ENCODE measurements at regions not wholly inside any gene's neighbourhood (a gene's known extent, or its start where the extent isn't known, plus 50 kb on each side); places are given as distances from the start of the nearest gene placed in this dataset.

DNA sequence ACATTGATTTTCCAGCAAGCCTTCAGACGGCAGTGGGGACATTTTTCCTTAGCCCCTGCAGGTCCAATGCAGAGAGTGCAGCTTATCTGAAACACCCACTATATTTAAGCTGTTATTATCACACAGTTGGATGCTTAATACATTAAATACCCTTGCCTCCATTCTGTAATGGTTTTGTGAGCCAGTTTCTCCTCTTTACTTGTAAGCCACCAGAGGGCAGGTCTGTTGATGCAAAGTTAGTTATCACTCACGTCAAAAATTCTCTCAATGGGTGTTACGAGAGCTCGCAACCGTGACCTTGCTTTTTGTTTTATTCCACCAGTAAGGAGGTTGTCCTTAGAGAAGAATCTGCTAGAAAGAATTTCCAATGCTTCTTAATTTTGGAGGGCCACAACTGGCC lies 189.8 kb downstream of the INSIG2 start:
- no peak for DNase-seq (ENCODE audit: low spot score)

DNA sequence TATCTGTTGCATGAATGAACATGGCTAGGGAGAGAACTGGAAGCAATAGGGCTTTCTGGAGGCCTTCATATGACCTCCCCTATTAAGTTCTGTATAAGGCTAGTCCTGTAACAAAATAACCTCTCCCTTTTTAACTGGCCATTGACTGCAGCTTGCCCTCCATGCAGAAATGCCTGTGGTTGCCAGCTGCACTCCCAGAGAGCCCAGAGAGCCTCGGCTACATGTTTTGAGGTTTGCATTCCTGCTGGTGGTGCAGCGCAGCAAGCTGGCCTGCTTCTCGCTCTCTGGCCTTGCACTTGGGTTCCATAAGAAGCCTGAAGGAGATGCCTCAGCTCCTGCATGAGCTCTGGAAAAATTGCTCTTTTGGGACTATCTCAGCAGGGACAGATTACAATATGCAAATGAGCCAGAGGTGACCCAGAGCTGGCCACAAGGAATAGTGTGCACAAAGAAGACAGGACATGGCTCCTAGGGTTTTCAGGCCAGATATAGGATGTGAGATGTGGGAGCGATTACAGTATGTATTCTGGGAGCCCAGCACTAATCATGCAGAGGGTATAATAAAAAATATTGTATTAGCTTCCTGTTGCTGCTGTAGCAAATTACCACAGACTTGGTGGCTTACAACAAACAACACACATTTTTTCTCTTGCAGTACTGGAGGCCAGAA lies 186.7 kb downstream of the INSIG2 start:
- DNase-seq (ENCODE audit: low spot score), result no peak

DNA sequence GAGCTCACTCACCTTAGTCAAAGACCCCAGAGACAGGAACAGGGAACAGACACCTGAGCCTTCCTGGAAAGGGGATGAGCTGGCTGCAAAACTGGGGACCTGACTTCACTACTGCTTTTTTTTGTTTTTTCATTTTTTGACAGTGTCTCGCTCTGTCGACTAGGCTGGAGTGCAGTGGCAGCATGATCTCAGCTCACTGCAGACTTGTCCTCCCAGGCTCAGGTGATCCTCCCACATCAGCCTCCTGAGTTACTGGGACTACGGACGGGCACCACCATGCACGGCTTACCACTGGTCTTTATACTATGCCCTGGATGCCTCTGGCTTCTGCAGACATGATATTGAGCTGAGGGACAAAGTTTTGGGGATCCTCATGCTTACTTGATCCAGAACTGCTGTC lies 184.1 kb downstream of the INSIG2 start:
- DNase-seq (ENCODE audit: low spot score), result no peak

DNA sequence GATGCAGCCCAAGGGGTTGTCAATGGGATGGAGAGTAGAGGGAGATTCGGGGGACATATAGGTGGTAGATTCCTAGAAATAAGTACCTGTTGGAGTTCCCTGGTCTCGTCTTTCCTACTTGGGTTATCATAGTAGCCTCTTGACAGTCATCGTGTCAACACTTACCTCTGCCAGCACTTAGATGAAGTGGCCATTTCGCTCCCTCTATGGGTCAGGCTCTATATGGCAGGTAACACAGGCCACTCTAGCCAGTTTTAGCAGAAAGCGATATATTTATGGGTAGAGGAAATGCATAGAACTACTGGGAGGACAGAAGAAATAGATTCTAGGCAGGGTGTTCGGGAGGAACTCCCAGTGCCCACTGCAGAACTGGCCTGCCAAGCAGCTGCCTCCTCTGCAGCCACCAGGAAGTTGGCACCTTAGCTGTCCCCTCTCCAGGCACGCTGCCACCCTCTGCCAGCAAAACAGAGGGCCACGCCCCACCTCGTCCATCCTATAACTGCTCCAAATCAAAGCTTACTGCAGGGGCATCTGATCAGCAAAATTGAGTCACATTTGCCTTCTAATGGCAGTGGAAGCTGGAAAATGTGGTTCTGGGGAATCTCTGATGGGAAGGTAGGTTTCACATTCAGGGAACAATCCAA lies 181.3 kb downstream of the INSIG2 start:
- DNase-seq (ENCODE audit: low spot score), result no peak

DNA sequence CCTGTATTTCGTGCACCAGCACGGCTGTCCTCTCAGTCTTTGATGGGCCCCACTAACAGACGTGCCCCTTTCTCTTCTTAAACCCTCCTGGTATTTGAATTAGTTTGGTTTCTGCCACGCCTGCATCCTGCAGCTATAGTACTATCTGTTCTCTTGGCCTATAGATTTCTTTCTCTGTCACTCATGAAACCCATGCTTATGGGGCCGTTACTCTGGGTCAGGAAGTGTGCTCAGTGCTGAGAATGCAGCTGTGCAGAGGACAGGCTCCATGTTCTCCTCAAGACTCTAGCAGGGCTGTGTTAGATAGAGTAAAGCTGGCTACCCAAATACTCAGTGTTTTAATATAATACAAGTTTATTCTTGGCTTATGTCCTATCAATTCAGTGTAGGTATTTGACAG lies 180.0 kb downstream of the INSIG2 start:
- no peak for DNase-seq (ENCODE audit: low spot score)

DNA sequence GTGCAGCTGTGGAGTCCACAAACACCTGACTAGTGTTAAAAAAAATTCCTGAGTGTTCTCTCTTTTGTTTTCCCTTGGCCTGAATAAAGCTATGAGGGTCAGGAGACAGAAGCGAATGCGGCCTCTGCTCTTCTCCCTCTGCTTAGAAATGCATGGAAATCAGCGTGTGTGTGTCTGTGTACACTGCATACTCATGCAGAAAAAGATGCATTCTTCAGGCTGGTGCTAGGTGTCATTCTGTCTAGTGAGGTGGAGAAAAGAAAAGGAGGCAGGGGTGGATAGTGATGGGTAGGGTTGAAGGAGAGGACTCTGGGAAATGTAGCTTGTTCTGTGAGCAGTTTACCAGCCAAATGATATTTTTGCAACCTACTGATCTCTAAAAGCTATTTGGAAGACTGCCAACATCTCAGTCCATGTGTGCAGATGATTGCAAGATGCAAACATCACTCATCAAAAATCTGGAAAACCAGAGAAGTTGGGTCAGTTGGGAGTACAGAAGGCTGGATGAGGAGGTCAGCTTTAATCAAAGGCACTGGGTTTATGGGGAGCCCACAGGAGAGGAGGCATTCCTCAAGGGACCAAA lies 177.7 kb downstream of the INSIG2 start:
- no peak for DNase-seq (ENCODE audit: low spot score)

DNA sequence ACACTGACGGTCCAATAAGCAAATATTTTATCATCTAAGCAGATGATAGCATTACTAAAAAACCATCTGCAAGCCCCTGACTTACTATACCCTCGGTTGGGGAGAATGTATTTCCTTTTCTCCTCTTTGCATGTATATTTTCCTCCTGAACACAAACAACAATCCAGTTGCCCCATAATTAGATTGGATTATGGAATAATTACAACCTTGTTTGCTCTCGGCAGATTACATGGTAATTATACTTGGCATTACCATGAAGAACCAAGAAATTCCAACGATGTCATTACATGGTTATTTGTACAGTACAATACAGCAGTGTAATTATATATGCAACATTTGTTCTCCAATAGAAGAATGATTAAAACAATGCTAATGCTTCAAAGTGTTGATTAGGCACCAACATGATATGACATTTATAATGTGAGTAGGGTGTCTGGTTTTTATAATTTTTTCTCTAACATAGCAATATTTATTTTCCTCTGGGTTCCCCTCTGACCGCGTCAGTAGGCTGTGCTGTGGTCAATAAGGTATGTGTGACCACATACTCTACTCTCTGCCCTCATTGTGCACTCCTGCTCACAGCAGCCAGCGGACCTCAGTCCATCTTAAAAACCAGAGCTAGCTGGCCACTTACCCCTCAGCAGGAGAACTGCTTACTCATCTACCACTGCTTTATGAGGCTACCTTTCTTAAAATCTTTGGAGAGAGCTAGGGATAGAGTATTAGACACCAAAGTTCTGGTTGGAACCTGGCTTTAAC lies 176.1 kb downstream of the INSIG2 start:
- no peak for DNase-seq (ENCODE audit: low spot score)

DNA sequence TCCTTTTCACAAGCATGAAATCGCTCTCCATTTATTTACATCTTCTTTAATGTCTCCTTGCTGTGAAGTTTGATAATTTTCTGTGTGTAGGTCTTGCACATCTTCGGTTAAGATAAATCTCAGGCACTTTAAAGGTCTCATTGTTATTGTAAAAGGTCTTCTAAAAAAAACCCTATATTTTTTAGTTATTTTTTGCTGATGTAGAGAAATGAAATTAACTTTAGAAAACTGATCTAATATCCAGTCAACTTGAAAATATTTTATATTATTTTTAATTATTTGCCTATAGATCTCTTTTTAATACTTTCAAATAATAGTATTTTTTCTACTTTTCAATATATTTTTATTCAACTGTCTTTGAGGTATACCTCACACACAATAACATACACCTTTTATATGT lies 169.4 kb downstream of the INSIG2 start:
- no peak for DNase-seq (ENCODE audit: low spot score)

DNA sequence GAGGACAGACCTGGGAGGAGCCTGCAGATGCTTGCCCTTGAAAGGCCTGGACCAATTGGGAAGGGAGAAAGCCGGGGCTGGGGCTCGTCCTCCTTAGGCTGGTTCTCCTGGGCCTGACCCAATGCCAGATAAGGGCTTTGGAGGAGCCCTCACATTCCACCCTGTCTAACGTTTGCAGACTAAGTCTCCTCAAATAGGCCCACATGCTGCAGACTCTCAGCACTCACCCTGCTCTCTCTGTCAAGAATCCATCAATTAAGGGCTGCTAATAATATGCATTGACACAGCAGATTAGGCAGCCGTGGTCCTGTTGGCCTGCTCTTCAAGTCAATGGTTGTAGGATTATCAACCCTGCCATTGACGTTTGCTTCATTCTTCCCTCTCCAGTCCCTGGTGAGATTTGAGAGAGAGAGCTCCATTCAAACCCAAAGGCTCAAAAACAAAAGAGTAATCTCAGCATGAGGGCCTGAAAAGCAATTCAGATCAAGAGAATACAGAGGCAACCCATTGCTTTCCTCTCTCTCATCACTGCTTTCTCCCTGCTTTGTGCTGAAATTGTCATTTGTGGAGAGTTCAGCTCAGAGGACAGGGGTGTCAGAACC lies 167.6 kb downstream of the INSIG2 start:
- no peak for DNase-seq (ENCODE audit: low spot score)

DNA sequence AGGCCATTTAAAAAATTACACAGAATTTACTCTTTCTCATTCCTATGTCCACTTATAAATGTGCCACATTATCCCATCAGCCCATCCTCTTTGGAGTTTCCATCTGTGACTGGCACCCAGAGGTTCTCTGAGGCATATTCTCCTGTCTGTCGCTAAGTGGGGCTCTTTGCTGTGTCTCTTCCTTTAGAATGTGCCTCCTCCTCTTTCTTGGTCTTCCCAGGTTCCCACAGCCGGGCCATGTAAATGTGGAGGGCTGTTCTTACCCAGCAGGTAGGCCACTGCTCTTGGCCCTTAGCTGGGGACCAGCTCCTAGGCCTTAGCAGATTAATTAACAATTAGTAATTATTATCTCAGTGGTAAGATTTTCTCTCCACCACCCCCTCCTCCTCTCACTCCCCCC lies 167.0 kb downstream of the INSIG2 start:
- no peak for DNase-seq (ENCODE audit: low spot score)

DNA sequence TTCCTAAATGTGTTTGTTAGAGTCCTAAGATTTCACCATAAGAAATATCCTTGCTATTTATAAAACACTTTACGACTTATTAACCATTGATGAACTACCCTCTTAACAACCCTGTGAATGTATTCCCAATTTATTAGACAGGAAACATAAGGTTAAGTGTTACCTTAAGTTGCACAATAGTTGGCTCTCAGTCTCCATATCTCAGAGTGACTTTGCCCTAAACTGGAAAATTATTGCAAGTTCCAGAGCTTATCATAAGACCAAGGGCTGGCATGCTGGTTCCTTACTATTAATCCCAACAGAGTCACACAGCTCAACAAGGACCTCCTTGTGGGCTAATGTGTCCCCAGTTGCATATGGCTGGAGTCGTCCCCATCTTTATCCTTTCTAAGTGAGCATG lies 165.8 kb downstream of the INSIG2 start:
- DNase-seq (ENCODE audit: low spot score), result no peak

DNA sequence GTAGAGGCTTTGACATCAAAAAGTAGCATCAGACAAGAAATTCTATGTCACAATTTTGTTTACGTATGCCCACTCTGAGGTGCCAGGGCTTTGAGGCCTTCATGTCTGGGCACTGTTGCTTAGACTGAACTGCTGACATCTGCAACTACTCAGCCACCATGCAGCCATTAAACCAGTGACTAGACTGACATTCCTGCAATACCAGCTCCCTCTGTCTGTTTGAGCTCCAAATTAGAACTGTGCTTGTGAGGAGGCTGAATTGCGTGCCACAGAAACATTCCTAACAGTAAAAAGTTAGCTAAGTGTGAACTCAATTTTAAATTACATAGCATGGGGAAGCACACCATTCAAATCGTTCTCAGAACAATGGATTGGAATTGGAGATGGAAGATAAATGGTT lies 163.2 kb downstream of the INSIG2 start:
- DNase-seq (ENCODE audit: low spot score), result no peak

DNA sequence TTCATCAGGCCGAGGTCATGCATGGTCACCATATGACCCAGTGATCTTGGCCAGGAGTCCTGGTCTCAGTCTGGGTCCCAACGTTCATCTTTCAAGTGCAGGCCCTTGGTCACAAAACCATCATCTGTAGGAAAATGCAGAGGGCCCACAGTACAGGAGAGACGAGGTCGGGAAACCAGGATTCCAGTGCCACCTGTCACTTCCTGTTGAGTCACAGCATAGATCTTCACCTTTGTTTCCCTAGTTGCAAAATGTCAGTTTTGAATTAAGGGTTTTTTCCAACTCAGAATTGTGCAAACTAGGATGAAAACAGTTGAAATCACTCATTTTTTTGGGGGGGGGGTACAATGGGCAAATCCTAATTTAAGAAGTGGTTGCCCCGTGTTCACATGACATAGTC lies 162.2 kb downstream of the INSIG2 start:
- DNase-seq (ENCODE audit: low spot score), result no peak

DNA sequence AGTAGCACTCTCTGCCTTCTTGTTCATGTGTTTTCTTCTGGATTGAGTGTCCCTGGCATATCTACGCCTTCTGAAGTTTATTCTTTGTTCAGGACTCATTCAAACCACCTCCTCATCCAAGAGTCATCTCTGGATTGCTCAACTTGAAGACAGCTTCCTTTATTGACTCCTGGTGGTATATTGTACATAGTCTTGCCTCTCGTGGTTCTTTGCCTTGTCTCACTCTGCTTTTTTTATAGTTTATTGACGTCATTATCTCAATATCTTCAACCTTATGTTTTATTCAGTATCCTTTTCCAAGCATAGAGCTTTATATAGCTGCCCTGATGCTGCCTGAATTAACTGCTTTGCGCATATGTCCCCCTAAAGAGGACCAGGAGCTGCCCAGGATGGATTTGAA lies 161.7 kb downstream of the INSIG2 start:
- DNase-seq (ENCODE audit: low spot score), result peak; percentile 40

DNA sequence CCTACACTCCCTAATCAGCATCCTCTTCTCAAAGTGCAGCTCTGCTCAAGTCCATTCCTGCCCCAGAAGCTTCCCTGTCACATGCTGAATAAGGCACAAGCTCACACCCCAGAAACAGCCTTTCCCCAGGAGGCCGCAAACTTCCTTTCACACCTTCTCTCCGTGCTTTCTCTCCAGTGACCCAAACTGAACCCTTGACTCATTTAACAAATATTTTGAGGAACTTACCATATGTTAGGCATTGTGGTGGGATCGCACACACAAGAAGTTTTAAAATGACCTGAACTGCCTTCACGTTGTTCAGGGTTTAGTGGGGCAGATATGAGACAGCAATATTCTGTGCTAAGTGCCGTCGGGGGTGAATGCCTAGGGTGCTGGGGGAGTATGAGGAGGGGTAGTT lies 161.3 kb downstream of the INSIG2 start:
- DNase-seq (ENCODE audit: low spot score), result no peak

DNA sequence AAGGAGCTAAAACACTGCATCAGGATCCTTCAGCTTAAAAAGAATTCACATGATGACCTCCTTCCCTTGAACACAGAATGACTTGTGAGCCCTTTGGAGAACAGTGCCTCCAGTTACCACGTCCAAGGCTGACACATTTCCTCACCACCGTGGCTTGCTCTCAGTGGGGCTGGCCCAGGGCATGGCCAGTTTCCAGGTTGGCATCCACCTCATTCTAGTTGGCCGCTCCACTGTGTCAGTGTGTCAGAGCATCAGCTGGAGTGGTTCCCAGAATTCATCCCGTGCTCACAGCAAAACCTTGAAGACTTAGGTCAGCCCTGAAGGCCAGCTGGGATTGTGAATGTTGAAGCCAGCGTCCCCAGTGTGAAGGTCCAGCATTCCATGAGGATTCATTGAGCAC lies 158.5 kb downstream of the INSIG2 start:
- no peak for DNase-seq (ENCODE audit: low spot score)

DNA sequence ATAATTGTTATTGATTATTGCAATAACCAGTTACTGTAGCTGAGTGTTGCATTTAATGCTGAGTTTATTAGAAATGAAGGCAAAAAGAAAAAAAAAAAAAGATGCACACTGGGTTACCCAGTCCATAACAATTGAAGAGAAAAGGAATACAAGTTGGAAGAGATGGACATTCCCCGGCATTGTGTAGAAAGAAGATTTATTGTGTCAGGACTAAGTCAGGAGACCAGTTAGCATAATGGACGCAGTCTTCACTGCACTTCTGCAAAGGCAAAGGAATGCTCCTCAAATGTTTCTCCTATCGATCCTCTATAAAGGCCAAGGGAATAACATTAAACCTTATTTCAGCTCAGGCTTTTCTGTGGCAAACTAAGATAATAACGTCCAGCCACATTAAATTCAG lies 157.8 kb downstream of the INSIG2 start:
- DNase-seq (ENCODE audit: low spot score), result no peak

DNA sequence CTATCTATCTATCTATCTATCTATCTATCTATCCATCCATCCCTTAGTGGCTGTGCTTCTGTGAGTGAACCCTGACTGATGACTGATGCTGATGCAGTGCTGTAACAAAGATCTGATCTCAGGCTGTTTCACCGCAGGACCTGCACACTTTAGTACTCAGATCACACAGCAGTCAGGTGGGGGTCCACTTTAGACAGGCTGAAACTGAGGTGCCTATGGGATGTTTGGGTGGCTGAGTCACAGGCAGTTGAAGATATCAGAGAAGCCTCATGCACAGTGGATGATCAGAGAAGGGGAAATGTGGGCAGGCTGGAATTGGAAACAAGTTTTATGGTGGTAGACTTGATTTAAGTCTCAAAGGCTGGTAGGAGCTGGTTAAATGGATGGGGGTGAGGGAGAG lies 156.4 kb downstream of the INSIG2 start:
- no peak for DNase-seq (ENCODE audit: low spot score)

DNA sequence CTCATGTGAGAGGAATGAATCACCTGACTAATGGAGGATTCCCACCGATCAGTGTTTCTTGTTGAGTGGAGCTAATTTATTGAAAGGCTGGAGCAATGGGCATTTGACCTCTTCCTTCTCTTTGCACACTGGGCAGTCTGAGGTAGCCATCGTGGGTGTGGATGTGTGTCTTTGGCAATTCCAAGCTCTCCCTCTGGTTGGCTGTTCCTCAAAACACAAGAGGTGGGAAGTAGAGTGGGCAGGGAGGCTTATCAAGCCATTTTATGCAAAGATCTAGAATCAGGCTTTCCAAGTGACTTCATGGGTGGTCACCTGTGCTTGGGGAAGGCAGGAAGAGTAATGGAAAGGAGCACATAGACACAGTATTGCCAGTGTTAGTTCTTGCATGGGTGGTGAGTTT lies 154.8 kb downstream of the INSIG2 start:
- no peak for DNase-seq (ENCODE audit: low spot score)

DNA sequence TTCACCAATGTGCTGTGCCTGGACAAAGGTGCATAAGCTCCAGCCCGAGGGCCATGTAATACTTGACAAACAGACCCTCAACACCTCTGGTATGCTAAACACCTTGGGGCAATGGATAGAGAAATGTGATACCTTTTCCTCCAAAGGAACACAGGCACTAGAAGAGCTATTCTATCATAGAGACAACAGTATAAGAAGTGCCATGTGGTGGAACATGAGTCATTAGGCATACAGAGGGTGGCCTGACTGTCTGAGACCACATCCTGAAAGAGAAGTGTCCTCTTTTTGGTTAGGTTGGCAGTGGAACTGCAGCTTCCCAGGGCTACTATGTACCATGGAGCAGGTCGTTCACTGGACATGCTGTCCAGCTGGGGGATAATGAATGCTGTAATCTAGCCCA lies 153.9 kb downstream of the INSIG2 start:
- peak; percentile 13 for DNase-seq (ENCODE audit: low spot score)

DNA sequence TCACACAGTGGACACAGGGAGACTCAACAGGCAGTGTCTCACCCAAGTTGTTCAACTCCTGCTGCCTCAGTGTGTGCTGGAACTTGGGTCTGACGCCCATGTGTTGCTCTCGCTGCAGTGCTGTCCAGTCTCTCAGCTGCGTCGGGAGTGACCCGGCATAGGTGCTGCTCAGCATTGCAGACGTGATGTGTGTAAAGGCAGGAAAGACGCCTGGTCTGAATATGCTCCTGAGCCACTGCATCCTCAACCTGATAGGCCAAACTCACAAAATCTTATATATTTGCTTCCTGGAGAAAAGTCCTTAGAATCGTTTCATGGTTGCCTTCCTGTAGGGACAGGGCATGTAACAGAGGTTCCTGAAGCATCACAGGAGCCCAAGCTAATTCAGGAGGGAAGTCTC lies 152.9 kb downstream of the INSIG2 start:
- no peak for DNase-seq (ENCODE audit: low spot score)

DNA sequence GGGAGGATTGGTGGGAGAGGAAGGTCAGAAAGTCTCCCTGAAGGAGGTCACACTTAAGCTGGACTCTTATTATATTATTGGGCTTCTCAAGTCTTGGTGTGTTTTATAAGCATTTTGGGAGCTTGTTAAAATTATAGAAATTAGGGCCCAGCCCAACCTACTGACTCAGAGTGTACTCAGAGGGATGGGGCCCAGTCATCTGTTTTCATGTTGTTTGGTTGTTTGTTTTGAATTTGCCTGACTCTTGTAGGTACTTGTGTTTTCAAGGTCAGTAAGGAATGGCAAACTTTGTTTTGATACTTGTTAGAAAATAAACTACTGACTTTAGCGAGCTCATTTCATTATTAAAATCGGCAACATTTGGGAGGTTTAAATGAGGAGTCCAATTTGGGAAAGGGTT lies 152.0 kb downstream of the INSIG2 start:
- DNase-seq (ENCODE audit: low spot score), result no peak

DNA sequence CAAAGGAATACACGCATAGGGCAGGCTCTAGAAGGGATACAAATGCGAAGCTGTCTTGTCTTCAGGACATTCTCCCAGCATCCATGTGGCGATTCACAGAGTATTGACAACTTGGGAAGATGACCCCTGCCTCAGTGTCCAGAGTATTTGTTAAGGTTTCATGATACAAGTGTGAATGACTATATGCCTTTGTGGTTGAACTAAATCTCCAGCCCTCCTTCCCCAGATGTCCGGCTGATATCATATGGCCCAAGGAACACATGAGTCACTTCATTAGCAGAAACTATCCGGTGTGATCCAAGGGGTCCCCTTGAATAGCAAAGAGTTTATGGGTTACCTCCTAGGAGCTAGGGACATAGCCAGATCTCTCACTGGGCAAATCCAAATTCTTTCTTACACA lies 151.0 kb downstream of the INSIG2 start:
- no peak for DNase-seq (ENCODE audit: low spot score)

Measured in COLO829 (cell line).